ENCODE measurements at regions not wholly inside any gene's neighbourhood (a gene's known extent, or its start where the extent isn't known, plus 50 kb on each side); places are given as distances from the start of the nearest gene placed in this dataset.

DNA sequence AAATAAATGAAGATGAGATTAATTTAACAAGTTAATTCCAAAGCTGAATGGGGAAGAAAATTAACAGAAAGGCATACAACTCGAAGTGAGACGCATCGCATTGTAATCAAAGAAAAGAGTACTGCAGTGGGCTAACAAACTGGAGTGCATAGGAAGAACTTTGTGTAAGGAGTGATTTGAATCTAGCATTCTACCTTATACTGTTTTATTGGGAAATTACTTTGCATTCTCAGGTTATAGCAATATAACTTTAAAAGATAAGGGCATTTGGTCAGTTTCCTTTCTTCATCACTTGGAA is 124.5 kb upstream of the TLE4 start:
- TF ChIP-seq CTCF (IDR thresholded peaks at IDR 0.05) (no peak), EP300 (IDR thresholded peaks at IDR 0.05) (no peak)
